ENCODE measurements at regions not wholly inside any gene's neighbourhood (a gene's known extent, or its start where the extent isn't known, plus 50 kb on each side); places are given as distances from the start of the nearest gene placed in this dataset.

DNA sequence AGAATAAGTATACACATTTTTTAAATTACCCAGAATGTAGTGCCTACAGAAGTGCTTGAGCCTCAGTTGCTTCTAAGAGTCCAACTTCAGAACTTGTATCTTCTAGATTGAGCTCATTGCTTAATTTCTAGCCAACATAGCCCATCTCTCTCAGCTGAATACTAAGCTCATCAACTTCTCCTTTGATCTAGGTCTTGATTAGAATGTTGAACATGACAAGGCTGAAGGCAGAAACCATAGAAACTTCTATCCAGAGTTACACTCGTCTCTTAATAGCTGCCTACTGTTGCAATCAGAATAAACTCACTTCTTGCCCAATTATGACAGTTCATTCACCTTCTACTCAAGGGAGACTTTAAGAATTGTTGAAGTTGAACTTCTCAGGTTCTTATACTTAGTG, 327.3 kb upstream of the THBS1 start:
- Histone ChIP-seq H3K4me2 (ENCODE audit: low read depth, low read length, poor library complexity, severe bottlenecking) (no peak overlapping the region), H3K27ac (ENCODE audit: low read depth, low read length) (no peak overlapping the region), H4K20me1 (ENCODE audit: low read depth, low read length) (no peaks in the 10 kb centered on the region), H2AFZ (ENCODE audit: low read depth, low read length, severe bottlenecking) (no peak overlapping the region), H3K9me3 (ENCODE audit: insufficient read depth, low read length) (no peaks in the 10 kb centered on the region), H3K79me2 (ENCODE audit: insufficient read depth, low read length) (no peaks in the 10 kb centered on the region), H3K9ac (ENCODE audit: low read length) (no peak overlapping the region), H3K4me3 (ENCODE audit: insufficient read depth, low read length, poor library complexity, severe bottlenecking) (no peak overlapping the region), H3K36me3 (ENCODE audit: low read length) (no peaks in the 10 kb centered on the region), H3K9me2 (replicated peaks; ENCODE audit: insufficient read depth, low read length) (no peaks in the 10 kb centered on the region), H3F3A (ENCODE audit: insufficient read depth) (no peaks in the 10 kb centered on the region), H3K27me3 (ENCODE audit: low read length) (no peaks in the 10 kb centered on the region)
- TF ChIP-seq, protein P1, sequence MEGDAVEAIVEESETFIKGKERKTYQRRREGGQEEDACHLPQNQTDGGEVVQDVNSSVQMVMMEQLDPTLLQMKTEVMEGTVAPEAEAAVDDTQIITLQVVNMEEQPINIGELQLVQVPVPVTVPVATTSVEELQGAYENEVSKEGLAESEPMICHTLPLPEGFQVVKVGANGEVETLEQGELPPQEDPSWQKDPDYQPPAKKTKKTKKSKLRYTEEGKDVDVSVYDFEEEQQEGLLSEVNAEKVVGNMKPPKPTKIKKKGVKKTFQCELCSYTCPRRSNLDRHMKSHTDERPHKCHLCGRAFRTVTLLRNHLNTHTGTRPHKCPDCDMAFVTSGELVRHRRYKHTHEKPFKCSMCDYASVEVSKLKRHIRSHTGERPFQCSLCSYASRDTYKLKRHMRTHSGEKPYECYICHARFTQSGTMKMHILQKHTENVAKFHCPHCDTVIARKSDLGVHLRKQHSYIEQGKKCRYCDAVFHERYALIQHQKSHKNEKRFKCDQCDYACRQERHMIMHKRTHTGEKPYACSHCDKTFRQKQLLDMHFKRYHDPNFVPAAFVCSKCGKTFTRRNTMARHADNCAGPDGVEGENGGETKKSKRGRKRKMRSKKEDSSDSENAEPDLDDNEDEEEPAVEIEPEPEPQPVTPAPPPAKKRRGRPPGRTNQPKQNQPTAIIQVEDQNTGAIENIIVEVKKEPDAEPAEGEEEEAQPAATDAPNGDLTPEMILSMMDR (IDR thresholded peaks at IDR 0.05; ENCODE audit: insufficient read depth, low read length, poor library complexity, severe bottlenecking) = no peak
- TF ChIP-seq EZH2phosphoT487 (conservative IDR thresholded peaks at IDR 0.05; ENCODE audit: low read length) = no peak

GRCh38 chr15:39254181-39254580, 326.7 kb upstream of the THBS1 start:
- no peaks in the 10 kb centered on the region for H3K27me3 ChIP-seq (ENCODE audit: low read length)
- no peak for TF ChIP-seq EZH2phosphoT487 (conservative IDR thresholded peaks at IDR 0.05; ENCODE audit: low read length)
- TF ChIP-seq, protein P1 (IDR thresholded peaks at IDR 0.05; ENCODE audit: insufficient read depth, low read length, poor library complexity, severe bottlenecking) = no peak
- H3K4me2 ChIP-seq (ENCODE audit: low read depth, low read length, poor library complexity, severe bottlenecking) = no peak overlapping the region
- H3K79me2 ChIP-seq (ENCODE audit: insufficient read depth, low read length) = no peaks in the 10 kb centered on the region
- no peaks in the 10 kb centered on the region for H4K20me1 ChIP-seq (ENCODE audit: low read depth, low read length)
- no peaks in the 10 kb centered on the region for H3K36me3 ChIP-seq (ENCODE audit: low read length)
- no peak overlapping the region for H3K27ac ChIP-seq (ENCODE audit: low read depth, low read length)
- no peaks in the 10 kb centered on the region for H3K9me3 ChIP-seq (ENCODE audit: insufficient read depth, low read length)
- H3K9ac ChIP-seq (ENCODE audit: low read length) = no peak overlapping the region
- no peaks in the 10 kb centered on the region for H3K9me2 ChIP-seq (replicated peaks; ENCODE audit: insufficient read depth, low read length)
- H3F3A ChIP-seq (ENCODE audit: insufficient read depth) = no peaks in the 10 kb centered on the region
- no peak overlapping the region for H2AFZ ChIP-seq (ENCODE audit: low read depth, low read length, severe bottlenecking)
- no peak overlapping the region for H3K4me3 ChIP-seq (ENCODE audit: insufficient read depth, low read length, poor library complexity, severe bottlenecking)

GRCh38 chr15:39255760-39256159, 325.1 kb upstream of the THBS1 start:
- Histone ChIP-seq H3K36me3 (ENCODE audit: low read length) (no peaks in the 10 kb centered on the region), H3K27me3 (ENCODE audit: low read length) (no peaks in the 10 kb centered on the region), H3K9me2 (replicated peaks; ENCODE audit: insufficient read depth, low read length) (no peaks in the 10 kb centered on the region), H3K4me2 (ENCODE audit: low read depth, low read length, poor library complexity, severe bottlenecking) (no peak overlapping the region), H3K9me3 (ENCODE audit: insufficient read depth, low read length) (no peaks in the 10 kb centered on the region), H4K20me1 (ENCODE audit: low read depth, low read length) (no peaks in the 10 kb centered on the region), H3K27ac (ENCODE audit: low read depth, low read length) (no peak overlapping the region), H3F3A (ENCODE audit: insufficient read depth) (no peaks in the 10 kb centered on the region), H2AFZ (ENCODE audit: low read depth, low read length, severe bottlenecking) (no peak overlapping the region), H3K4me3 (ENCODE audit: insufficient read depth, low read length, poor library complexity, severe bottlenecking) (no peak overlapping the region), H3K79me2 (ENCODE audit: insufficient read depth, low read length) (no peaks in the 10 kb centered on the region), H3K9ac (ENCODE audit: low read length) (no peak overlapping the region)
- TF ChIP-seq, protein P1 (IDR thresholded peaks at IDR 0.05; ENCODE audit: insufficient read depth, low read length, poor library complexity, severe bottlenecking) = no peak
- TF ChIP-seq EZH2phosphoT487 (conservative IDR thresholded peaks at IDR 0.05; ENCODE audit: low read length) = no peak

All from SU-DHL-6 (cell line).